Kidney epithelial cell (primary cell): ENCODE measurements at regions not wholly inside any gene's neighbourhood (a gene's known extent, or its start where the extent isn't known, plus 50 kb on each side); places are given as distances from the start of the nearest gene placed in this dataset.
A peak's percentile ranks its signal among the peaks of the same experiment; 100 is the strongest.

Source experiments
- DNase-seq: peaks from one replicate; pipeline ENCODE4 v3.0.0-alpha.2; 2010; ENCODE audit warnings: low read depth
- H3K27me3 ChIP-seq: 2 replicates; pipeline ENCODE4 v1.6.0; 2011; ENCODE audit warnings: low read length; ENCODE audit not compliant: control insufficient read depth, insufficient read depth
- H3K36me3 ChIP-seq: 2 replicates; pipeline ENCODE4 v1.5.1; 2011; ENCODE audit warnings: low read length; ENCODE audit not compliant: control insufficient read depth, insufficient read depth
- H3K4me3 ChIP-seq: 2 replicates; pipeline ENCODE4 v1.5.1; 2011; ENCODE audit warnings: low read depth, mild to moderate bottlenecking, control low read depth, low read length
- TF ChIP-seq, protein P1 (sequence below): IDR thresholded peaks from 2 replicates; pipeline ENCODE4 v1.5.1; 2011; ENCODE audit warnings: mild to moderate bottlenecking, moderate library complexity, low read length, control low read depth, inconsistent platforms; ENCODE audit not compliant: insufficient read depth, poor library complexity, severe bottlenecking

DNA sequence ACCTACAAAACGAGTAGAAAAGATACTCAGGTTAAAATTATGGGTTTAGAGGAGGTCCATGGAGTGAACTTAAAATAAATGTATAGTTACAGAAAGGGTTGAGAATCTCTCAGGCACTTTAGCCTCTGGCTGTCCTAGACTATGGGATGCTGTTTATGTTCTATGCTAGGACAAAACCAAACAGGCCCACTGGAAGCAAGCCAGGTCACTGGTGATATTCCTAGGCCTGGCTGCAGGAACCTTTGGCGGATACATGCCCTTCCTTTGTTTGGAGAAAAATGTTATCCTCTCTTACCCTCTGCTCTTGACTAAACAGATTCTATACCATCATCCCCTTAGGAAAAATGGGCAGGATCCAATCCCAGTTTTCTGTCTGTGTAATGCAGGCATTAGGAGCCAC is 90.7 kb upstream of the DUSP10 start:
- no peak overlapping the region for H3K4me3 ChIP-seq
- no peaks in the 10 kb centered on the region for H3K27me3 ChIP-seq
- no peak for DNase-seq
- TF ChIP-seq, protein P1, sequence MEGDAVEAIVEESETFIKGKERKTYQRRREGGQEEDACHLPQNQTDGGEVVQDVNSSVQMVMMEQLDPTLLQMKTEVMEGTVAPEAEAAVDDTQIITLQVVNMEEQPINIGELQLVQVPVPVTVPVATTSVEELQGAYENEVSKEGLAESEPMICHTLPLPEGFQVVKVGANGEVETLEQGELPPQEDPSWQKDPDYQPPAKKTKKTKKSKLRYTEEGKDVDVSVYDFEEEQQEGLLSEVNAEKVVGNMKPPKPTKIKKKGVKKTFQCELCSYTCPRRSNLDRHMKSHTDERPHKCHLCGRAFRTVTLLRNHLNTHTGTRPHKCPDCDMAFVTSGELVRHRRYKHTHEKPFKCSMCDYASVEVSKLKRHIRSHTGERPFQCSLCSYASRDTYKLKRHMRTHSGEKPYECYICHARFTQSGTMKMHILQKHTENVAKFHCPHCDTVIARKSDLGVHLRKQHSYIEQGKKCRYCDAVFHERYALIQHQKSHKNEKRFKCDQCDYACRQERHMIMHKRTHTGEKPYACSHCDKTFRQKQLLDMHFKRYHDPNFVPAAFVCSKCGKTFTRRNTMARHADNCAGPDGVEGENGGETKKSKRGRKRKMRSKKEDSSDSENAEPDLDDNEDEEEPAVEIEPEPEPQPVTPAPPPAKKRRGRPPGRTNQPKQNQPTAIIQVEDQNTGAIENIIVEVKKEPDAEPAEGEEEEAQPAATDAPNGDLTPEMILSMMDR = no peak
- no peaks in the 10 kb centered on the region for H3K36me3 ChIP-seq

DNA sequence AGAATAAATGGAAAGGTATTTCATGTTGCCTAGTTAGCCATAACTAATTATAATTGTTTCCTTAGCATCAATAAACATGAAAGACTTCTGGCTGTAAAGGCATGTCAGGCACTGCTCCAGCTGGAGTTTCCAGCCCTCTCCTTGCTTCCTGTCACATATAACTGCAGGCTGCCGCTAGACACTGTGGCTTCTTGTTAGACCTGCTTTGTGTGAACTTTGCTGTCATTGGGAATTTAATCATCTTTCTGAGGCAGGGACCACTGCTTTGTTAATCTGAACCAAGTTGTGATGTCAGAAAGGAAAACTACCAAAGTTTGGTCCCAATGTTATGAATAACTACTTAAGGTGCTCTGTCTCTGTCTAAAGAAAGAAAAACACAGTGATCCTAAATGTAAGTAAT is 90.3 kb upstream of the DUSP10 start:
- Histone ChIP-seq H3K4me3 (no peak overlapping the region), H3K27me3 (no peaks in the 10 kb centered on the region), H3K36me3 (no peaks in the 10 kb centered on the region)
- no peak for DNase-seq
- TF ChIP-seq, protein P1 = no peak

DNA sequence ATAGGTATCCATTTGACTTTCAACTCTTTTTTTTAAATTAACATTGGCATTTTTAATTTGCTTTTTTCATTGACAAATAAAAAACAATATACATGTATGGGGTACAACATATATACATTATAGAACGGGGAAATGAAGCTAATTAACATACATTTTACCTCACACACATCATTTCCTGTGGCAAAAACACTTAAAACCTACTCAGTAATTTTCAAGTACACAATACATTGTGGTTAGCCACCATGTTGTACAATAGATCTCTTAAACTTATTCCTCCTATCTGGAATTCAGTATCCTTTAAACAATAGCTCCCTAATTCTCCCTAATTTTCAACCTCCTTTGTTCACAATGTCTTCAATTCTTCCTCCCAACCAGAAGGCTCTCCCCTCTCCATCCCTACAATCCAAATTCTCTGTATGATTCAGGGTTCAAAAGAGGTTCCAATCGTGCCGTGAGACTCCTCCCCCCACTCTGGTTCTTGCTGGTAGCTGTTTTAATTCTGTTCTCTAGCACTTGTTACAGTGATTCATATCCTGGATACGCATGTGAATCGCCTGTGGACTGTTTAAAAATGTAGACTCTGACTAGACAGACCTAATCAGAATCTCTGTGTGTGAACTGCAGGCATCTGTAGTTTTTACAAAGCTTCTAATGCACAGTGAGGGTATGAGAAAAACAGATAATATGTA is 87.6 kb upstream of the DUSP10 start:
- TF ChIP-seq, protein P1 = no peak
- Histone ChIP-seq H3K27me3 (no peaks in the 10 kb centered on the region), H3K4me3 (no peak overlapping the region), H3K36me3 (no peaks in the 10 kb centered on the region)
- peak; percentile 90 for DNase-seq

DNA sequence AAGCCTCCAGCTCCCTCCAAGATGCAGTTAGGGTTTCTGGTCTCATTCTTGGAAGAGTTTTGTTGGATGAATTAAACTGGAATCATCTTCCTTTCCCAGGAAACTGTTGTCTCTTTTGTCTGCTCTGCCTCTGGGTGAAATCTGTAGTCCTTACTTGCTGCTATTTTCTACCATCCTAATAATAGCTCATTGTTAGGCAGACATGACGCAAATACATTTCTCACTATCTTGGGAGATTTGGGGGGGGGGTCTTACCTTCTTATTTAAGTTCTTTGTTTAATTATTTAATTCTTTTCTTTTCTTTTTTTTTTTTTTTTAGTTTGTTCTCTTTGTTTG is 85.4 kb upstream of the DUSP10 start:
- no peaks in the 10 kb centered on the region for H3K27me3 ChIP-seq
- no peaks in the 10 kb centered on the region for H3K36me3 ChIP-seq
- TF ChIP-seq, protein P1 = no peak

DNA sequence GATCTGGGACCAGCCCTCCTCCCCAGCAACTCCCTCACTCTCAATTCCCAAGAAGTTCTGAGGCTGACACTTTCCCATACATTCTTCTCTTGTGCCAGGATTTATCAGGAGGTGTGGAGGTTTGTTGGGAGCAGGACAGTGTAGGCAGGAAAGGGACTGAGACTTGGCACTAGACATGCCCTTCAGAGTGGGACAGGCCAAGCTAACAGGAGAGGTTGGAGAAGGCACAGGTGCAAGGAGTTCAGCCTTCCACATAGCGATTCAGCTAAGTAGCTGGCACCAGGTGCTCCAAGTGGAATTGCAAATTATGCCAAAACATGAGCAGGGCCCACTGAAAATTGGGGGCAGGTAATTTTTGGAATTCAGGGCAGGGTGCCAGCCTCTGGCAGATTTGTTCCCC is 83.0 kb upstream of the DUSP10 start:
- Histone ChIP-seq H3K4me3 (no peak overlapping the region), H3K36me3 (no peaks in the 10 kb centered on the region), H3K27me3 (no peaks in the 10 kb centered on the region)
- TF ChIP-seq, protein P1 = no peak
- no peak for DNase-seq

More for the DNA sequence above, 85.4 kb upstream of the DUSP10 start:
- no peak overlapping the region for H3K4me3 ChIP-seq
- no peak for DNase-seq

DNA sequence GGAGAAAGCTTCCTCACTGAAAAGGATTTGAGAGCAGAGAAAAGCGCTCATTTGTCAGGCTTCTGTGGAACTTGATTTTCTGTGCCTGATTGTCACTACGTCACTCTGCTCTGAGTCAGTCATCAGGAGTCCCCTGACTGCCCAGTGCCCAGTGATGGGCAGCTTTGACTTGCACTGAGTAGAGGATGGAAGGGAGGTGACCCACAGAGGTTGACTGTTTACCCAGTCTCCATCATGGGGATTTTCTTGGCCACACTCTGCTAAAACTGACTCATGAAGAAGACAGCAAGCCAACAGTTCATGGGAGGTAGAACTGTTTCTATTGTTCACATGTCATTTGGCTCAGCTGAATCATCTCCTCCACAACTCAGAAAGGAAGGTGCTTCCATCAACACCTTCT is 82.1 kb upstream of the DUSP10 start:
- no peak overlapping the region for H3K4me3 ChIP-seq
- H3K27me3 ChIP-seq = no peaks in the 10 kb centered on the region
- H3K36me3 ChIP-seq = no peaks in the 10 kb centered on the region
- TF ChIP-seq, protein P1 = no peak
- peak; percentile 54 for DNase-seq
